ENCODE measurements at regions not wholly inside any gene's neighbourhood (a gene's known extent, or its start where the extent isn't known, plus 50 kb on each side); places are given as distances from the start of the nearest gene placed in this dataset.
"Not testable (repeated sequence)": the region's sequence is repeated elsewhere in the genome, so short reads cannot be mapped to it uniquely, and the experiment has no call there.

DNA sequence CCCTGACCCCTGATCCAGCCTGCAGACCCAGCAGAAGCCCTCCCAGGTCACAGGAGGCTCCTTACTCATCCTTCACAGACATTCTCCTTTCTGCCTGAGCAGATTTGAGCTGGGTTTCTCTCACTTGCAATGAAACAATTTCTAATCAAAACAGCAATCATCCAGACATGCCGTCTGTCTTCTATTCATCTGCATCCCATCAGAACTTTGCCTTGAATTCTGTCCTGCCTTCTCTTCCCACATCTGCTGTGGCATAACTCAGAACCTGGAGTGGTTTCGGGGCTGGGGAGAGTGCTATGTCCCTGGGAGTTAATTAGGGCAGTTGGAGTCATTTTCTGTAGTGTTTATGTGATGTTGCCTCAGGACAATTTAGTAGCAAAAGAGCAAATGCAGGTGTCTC, 278.6 kb downstream of the CBLN1 start:
- no peak for DNase-seq

DNA sequence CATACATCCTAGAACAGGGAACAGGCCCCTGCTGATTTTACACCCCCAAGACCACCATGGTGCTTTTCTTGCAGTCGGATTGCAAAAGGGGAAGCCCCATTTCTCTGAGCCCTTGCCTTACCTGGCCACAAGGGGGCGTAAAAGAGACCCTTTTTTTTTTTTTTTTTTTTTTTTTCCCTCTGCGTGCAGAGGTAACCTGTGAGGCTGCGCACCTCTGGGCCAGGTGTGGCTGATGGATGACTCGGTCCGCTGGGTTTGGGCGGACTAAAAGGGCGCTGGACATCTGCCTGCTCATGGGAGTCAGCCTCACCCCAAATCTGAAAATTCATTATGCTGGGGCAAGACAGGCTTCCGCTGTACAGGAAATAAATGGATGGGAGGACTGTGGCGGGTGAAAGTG, 281.0 kb downstream of the CBLN1 start:
- no peak for DNase-seq

DNA sequence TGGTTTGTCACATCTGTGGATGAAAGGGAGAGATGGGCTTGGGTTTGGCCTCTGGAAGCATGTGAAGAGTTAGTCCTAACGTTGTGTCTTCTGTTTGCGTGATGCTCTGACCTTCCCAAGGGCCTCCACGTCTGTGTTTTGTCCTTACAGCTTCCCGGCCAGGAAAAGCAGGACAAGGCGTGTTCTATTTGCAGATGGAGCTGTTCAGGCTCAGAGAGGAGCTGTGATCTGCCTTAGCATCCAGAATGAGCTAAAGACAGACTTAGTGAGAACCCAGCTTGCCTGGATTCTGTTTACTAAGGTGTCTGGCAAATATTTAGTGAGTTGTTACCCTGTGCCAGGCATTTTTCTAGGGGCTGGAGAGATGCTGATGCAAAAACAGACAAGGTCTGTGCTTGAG, 282.1 kb downstream of the CBLN1 start:
- DNase-seq, result no peak

DNA sequence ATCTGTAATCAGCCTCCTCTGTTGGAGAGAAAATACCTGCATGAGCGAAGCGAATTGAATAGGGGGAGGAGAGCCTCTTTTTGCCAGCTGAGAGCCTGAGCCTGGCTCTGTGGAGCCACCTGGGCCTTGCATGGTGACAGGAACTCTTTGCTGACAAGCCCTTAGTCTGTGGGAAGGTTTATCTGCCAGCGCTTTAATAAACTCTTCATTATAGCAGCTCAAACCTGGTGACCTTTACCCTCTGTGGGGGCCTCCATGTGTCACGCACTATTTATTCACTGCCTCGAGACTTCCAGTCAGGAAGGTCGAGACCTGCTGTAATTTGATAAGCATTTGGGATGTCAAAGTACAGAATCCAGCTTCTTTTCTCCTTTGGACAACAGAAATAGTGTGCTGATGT, 282.6 kb downstream of the CBLN1 start:
- DNase-seq, result no peak

DNA sequence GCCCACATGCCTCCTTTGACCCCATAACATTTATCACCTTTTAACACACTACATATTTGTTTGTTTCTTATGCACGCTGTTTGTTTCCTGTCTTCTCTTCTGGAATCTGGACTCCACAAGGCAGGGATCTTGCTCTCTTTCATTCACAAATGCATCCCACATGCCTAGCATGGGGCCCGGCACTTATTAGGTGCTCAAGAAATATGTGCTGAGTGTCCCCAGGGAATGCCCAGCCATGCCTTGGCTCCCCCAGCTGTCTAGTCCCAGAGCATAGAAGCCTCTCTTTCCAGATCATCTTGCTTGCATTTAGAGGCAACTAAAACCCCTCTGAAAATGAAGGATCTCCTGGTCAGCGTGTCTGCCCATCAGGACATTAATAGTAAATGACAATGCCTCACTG, 283.7 kb downstream of the CBLN1 start:
- DNase-seq, result no peak

DNA sequence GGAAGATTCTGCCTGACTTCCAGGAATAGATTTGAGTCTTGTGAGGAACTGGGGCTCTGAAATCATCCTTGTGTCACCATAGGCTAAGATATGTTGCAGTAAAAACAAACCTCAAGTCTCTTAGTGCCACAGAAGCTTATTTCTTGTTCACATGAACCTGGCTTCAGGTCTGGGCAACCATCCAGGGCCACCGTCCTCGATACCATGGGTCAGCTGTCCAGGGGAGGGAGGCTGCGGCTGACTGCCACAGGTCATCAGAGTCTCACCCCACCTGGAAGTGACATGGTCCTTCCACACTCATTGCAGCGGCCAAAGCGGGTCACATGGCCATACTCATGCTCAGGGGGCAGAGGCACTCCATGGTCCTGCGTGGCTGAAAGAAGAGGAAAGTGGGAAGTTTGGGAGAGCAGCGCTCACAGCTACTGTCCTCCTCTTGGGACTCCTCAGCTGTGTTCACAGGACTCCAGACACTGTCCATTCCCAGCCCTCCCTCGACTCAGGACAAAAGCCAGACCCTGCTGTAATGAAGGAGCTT, 284.5 kb downstream of the CBLN1 start:
- no peak for DNase-seq

DNA sequence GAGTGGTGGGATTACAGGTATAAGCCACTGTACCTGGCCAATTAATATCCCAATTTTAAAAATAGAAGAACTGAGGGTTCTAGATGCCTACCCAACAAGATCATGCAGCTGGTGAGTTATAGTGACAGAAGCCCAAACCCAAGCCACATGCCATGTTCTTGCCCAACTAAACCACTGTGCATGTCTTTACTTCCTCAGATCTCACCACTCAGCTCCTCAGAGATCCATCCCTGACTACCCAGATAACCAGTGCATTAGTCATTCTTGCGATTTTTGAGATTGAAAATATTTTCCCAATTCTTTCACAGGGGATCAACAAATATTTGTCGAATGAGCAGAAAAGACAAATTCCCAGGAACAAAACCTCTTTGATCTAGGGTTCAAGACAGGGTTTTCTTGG, 303.1 kb downstream of the CBLN1 start:
- no peak for DNase-seq

DNA sequence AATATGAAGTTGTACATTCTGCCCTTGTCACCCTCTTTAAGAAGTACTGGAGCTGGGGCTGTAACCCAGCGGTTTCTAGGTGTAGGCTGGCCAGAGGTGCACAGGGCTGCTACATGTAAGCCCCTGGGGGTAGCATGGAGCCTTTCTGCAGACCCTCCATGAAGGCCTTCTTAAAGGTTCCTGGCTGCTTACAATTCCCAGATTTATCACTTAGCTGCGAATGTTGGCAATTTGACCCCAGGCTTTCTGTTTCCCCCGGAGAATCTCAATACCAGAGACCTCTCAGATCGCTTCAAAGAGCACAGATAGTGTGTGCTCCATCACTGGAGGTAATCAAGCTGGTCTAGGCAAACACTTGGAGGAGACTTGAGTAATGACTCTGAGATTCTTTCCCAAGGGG, 309.4 kb downstream of the CBLN1 start:
- no peak for DNase-seq

DNA sequence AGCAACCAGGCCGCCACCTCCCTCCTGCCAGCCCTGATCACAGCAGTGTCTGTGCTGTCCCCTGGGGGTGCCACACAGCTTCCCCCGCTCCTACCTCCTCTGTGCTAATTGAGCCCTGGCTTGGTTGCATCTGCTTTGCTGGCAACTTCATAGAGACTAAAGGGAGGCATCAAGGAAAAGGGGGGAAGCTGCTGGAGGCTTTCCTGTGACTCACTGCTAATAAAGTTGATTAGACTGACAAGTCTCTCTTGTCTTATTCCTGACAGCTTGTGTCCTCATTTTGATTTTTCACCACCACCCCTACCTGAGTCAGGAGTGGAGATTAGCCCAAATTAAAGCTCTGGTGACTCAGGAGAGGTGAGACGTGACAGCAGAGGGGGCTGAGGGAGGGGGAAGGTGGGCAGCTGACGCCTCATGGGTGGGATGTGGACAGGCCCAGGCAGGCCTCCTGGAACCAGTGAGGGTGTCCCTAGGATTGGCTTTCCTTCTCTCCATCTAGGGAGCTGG, 310.0 kb downstream of the CBLN1 start:
- no peak for DNase-seq

DNA sequence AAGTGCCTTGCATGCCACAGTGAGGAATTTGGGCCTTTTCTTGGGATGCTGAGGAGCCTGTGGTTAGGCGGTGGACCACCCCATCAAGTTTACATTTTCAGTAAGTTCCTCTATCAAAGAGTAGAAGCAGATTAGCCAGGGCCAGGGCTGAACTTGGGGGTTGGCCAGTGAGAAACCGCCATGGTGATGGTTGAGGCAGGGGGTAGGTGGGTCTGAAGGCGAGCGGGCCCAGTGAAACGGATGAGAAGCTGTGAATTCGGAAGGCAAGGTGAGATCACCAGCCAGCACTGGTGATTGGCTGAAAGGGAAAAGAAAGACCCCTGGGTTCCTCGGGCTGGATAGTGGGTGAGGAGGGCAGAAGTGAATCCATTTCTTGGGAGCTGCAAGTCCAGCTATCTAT, 311.4 kb downstream of the CBLN1 start:
- DNase-seq, result no peak

DNA sequence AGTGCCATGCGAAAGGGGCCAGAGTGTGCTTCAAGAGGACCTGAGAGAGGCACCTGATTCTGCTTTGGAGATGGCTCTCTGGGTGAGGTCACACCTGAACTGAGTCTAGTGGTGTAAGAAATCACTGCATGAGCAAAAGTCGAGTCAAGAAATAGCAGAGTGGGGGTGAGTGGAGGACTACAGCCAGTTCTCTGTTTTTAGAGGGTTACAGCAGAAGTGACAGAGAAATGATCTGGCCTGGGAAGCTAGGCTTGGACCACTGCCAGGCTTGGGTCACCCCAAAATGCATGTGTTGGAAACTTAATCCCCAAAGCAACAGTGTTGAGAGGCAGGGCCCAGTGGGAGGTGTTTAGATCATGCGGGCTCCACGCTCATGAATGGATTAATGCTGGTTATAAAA, 312.0 kb downstream of the CBLN1 start:
- DNase-seq, result no peak

DNA sequence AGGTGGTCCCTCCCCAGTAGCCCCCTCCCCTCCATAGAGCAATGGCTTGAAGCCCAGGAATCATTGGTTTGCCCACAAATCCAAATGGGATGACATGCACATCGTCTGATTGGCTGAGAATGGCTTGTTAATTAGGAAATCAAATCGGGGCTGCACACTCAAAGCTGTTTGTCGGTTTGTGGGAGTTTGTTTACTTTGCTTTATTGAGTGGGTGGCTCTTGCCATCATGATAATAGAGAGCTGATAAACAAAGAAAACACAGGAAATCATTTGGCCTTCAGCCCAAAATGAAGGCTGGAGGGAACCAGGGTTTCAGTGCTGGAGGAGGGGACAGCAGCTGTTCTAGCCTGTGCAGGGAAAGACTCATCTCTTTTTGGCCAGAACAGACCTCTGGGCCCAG, 316.3 kb downstream of the CBLN1 start:
- DNase-seq, result no peak

DNA sequence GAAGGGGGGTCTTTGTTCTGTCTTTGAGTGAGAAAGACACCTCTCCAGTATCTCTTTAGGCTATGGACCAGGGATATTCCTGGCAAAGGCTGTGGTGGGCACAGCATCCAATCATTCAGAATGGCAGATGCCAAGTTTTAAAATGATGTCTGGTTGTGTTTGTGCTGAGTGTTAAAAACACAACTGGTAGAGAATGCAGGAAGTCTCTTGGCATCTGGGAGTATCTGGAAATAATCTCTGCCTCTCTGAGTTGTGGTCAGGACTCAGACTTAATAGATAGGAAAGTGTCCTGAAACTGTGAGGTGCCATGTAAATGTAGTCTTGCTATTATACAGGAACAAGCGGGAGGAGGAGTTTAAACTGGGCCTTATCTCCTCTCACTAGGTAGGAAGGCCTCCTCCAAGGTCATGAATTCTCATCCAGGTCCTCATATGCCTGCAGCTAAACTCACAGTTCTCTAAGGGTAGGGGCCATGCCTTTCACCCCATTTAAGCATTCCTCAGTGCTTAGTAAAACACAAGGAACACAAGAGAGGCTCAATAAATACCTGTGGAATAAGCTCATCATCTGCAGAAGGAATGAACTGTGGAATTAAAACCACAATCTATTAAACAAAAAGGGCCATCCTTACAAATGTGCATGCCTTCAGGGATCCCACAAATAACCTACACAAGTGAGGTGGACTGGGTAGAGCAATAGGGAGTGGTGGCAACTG, 317.6 kb downstream of the CBLN1 start:
- DNase-seq, result no peak

DNA sequence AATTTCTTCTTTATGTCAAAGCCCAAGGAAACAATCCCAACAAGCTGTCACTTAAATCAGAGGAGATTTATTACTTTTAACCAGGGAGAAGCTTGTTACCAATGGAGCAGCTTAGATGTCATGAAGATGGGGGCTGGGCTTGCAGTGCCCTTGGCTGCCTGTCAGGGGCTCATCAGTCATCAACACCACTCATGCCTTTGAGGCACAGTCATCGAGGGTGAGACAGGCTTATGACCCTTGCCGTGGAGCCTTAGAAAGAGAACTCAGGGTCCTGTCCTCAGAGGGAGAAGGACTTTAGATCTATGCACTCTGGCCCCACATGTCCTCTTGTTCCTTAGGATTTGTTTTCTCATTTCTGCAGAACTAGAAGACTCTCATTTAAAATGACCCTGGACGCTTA, 318.3 kb downstream of the CBLN1 start:
- DNase-seq, result no peak

DNA sequence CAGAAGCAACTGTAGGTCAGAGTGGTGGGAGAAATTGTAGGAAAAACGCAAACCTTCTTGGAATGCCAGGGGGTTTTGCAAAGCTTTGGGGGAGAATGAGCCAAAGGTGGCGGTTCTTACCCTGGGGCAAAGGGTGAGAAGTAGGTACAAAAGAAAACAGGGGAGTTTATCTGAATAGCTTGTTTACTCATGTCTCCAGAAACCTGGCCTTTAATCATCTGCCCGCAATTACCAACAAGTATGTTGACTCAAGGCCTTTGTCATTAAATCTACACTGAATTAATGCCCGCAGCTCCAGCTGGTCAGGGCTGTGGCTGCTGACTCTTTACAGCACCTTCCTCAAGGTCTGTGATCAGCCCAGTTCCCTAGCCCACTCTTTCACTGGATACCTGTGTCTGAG, 320.1 kb downstream of the CBLN1 start:
- DNase-seq, result no peak

DNA sequence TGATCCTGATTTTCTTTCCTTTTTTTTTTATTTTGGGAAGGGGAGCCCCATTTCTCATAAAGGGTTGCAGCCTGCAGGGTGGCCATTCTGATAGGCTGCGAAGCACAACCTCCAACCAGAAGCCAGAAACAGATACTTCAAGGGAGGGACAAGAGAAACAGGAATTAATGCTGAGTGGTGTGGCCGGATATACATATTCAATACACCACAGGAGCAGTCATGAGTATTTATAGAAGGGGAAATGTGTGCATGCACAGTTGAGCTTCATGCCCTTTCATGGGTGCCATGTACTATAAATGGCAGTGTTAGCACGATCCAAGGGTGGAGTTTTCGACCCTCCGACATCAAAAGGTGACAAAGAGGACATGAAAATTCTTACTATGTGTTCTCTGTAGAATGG, 320.8 kb downstream of the CBLN1 start:
- no peak for DNase-seq

DNA sequence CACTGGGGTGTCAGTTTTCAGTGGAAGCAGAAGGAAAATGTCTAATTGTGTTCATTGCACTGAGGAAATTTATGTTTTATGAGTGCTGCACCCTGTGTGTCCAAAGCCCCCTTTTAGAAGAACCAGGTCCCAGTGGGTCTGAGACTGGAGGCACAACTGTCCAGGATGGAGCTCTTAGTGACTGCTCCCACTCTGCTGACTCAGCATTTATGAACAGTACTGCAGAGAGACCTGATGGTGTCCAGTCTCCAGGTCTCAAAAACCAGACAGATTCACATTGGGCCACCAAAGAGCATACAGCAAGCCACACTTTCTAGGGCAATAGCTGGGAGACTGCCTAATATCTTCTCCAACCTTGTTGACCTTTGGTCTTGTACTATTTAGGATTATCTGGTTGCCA, 321.9 kb downstream of the CBLN1 start:
- no peak for DNase-seq

DNA sequence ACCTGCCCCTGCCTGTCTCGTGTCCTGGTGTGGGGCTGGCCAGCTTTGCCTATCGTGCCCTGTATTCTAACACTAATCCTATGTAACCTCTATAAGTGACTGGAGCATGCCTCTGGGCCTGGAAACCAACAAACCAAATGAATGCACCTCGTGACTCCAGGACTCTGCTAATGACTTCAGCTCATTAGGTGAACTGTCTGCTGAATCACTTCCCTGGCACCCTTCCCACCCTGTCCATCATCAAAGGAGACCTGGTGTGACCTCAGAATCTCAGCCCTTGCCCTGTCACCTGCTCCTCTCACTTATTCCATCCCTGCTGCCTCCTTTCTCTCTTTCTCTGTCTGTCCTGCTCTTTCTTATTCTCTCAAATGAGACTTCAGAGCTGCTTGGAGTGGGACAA, 322.4 kb downstream of the CBLN1 start:
- DNase-seq, result no peak

DNA sequence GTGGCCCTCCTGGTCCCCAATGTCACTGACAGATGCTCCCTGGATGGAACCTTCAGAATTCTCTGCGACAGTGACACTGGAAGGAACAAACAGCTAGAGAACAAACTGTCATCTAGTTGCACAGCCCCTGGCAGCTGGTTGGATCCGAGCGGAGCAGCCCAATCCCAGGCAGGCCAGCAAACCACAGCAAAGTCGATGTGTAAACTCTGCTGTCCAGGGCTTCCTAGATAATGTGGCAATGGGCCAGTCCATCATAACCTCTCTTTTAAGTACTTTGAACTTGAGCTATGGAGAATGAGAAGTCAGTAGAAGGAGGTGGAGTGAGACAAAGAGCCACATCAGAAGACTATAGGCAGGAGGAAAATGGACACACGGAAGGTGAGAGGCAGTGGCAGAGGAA, 323.0 kb downstream of the CBLN1 start:
- no peak for DNase-seq

DNA sequence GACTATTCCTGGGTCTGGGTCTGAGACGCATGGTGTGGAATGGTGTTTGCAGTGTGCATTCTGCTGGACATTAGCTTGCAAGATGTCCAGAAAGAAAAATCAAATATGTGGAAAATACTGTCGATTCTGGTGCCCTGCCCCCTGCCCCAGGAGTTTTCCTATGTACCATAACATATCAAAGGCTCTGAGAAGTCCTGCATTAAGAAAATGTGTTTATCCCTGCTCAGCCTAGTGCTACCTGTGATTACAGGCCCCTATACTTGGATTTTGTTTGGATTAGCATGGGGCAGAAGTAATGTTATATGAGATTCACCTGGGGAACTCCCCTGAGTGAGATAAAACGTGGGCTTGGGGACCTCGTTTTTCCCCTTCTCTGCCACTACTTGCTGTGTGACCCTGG, 325.0 kb downstream of the CBLN1 start:
- no peak for DNase-seq

DNA sequence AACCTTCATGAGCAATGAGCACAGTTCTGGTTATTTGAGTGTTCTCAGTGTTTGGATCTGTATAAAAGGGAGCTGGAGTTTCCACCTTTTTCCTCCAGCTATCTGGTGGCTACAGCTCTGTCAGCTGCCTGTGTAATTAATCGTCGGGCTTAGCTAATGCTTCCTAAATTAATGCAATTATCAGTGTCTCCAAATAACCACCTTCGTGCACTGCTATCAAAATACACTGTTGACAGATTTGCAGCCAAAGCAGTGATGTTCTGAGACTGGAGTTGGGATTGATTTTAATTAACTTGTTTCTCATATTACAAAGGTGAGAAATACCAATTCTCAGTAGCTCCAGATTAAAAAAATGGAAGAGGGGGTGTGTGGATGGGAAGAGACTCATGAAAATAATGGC, 325.8 kb downstream of the CBLN1 start:
- DNase-seq, result no peak

DNA sequence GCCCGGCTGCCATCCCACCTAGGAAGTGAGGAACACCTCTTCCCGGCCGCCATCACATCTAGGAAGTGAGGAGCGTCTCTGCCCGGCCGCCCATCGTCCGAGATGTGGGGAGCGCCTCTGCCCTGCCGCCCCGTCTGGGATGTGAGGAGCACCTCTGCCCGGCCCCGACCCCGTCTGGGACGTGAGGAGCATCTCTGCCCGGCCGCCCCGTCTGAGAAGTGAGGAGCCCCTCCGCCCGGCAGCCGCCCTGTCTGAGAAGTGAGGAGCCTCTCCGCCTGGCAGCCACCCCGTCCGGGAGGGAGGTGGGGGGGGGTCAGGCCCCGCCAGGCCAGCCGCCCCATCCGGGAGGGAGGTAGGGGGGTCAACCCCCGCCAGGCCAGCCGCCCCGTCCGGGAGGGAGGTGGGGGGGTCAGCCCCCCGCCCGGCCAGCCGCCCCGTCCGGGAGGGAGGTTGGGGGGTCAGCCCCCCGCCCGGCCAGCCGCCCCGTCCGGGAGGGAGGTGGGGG, 330.0 kb downstream of the CBLN1 start:
- not testable (repeated sequence) for DNase-seq

DNA sequence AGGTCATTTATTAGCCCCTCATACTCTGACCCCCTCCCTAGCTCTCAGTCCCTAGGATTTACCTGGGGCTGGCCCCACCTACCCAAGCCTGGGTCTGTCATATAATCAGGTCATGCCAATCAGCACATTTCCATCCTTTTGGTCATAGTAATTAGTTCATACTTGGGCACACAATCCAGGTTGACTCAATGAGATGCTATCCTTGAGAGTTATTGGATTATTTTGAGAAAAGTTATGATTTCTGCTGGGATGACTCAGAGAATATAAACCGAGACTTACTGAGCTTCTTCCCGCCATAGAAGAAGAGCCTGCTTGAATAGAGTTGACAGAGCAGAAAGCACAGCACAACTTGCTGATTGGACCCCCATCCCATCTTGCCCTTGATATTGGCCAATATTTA, 331.5 kb downstream of the CBLN1 start:
- DNase-seq, result no peak

DNA sequence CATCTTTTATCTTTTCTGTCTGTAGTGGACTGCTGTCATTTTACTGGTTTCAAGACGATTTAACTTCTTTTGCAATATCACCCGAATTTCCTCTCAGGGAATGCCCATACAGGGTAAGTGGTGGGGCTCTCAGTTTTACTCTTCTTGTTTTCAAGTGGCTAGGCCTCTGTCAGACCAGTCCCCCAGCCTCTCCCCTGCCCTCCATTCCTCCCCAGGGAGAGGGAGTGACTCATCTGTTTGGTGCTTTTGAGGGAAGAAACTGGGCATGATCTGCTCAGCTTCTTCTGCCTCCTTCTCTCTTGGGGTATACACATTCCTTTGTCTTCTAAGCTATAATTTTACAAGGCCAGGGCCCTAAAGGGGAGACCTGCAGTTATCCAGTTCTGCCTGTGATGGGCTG, 332.0 kb downstream of the CBLN1 start:
- DNase-seq, result no peak

Measured in amygdala (tissue), 56 donors.